Prostate gland (tissue), 2 donors: ENCODE measurements at regions not wholly inside any gene's neighbourhood (a gene's known extent, or its start where the extent isn't known, plus 50 kb on each side); places are given as distances from the start of the nearest gene placed in this dataset.

Experiments
- CTCF ChIP-seq, 4 experiments: fragments of 200-600 bp in 2 of 4; fragments of 450-650 bp in 2 of 4; sonication (generic) in 2 of 4; IDR thresholded peaks; 1 replicate in 3 of 4; 2 replicates in 1 of 4; pipeline ENCODE4 v1.5.1; 2016 to 2019; ENCODE audit warnings: antibody characterized with exemption in 4 of 4, mild to moderate bottlenecking in 2 of 4, moderate library complexity in 2 of 4
- POLR2A ChIP-seq: fragments of 450-650 bp; IDR thresholded peaks from one replicate; pipeline ENCODE4 v1.6.1; 2016; ENCODE audit warnings: antibody characterized with exemption, mild to moderate bottlenecking

- TF ChIP-seq CTCF (IDR thresholded peaks at IDR 0.05) = no peak
- TF ChIP-seq POLR2A = no peak
Measured at GRCh38 chr4:170697045-170697444, 607.3 kb upstream of the AADAT start.
